Endometrial microvascular endothelial cells (primary cell): ENCODE measurements at regions not wholly inside any gene's neighbourhood (a gene's known extent, or its start where the extent isn't known, plus 50 kb on each side); places are given as distances from the start of the nearest gene placed in this dataset.

ENCODE experiments used
- in situ Hi-C: cut with HindIII; loops from 2 replicates; pipeline ENCODE4 v1.10.0; 2017; ENCODE audit warnings: low sequenced_read_pairs, low pct_unique_long_range_greater_than_20kb; ENCODE audit errors: inconsistent ontology term

GRCh38 chr14:54191846-54192245 is 205.0 kb upstream of the CDKN3 start:
- in situ Hi-C loops = no loop called here

- in situ Hi-C loops = no loop called here
Observed at GRCh38 chr14:54192610-54193009, 204.2 kb upstream of the CDKN3 start.

- in situ Hi-C loops = no loop called here
Observed at GRCh38 chr14:54193871-54194270, 202.9 kb upstream of the CDKN3 start.

- in situ Hi-C loops = no loop called here
Observed at GRCh38 chr14:54194501-54194900, 202.3 kb upstream of the CDKN3 start.

GRCh38 chr14:54197369-54197768 is 199.4 kb upstream of the CDKN3 start:
- in situ Hi-C loops = no loop called here

GRCh38 chr14:54200726-54201125 is 196.1 kb upstream of the CDKN3 start:
- in situ Hi-C loops = no loop called here

GRCh38 chr14:54202288-54202687 is 194.5 kb upstream of the CDKN3 start:
- in situ Hi-C loops = no loop called here

GRCh38 chr14:54206516-54206915 is 190.3 kb upstream of the CDKN3 start:
- in situ Hi-C loops = no loop called here

GRCh38 chr14:54207075-54207474 is 189.7 kb upstream of the CDKN3 start:
- in situ Hi-C loops = no loop called here

- in situ Hi-C loops = no loop called here
Observed at GRCh38 chr14:54207476-54208462, 189.0 kb upstream of the CDKN3 start.

GRCh38 chr14:54208751-54209150 is 188.1 kb upstream of the CDKN3 start:
- in situ Hi-C loops = no loop called here

GRCh38 chr14:54209511-54210250 is 187.1 kb upstream of the CDKN3 start:
- in situ Hi-C loops = no loop called here

- in situ Hi-C loops = no loop called here
Observed at GRCh38 chr14:54211551-54212308, 185.1 kb upstream of the CDKN3 start.

- in situ Hi-C loops = no loop called here
Observed at GRCh38 chr14:54213536-54213935, 183.3 kb upstream of the CDKN3 start.

- in situ Hi-C loops = no loop called here
Observed at GRCh38 chr14:54216827-54217226, 180.0 kb upstream of the CDKN3 start.

GRCh38 chr14:54219261-54220070 is 177.3 kb upstream of the CDKN3 start:
- in situ Hi-C loops = no loop called here

GRCh38 chr14:54220071-54220703 is 176.6 kb upstream of the CDKN3 start:
- in situ Hi-C loops = no loop called here
